Body of pancreas (tissue), 4 donors: ENCODE measurements at regions not wholly inside any gene's neighbourhood (a gene's known extent, or its start where the extent isn't known, plus 50 kb on each side); places are given as distances from the start of the nearest gene placed in this dataset.

Experiments used
- ATAC-seq: fragments of 150-250 bp; one replicate; pipeline ENCODE4 v1.9.1; 2016
- DNase-seq, 4 donors: peaks; one replicate each; pipeline ENCODE4 v3.0.0-alpha.2; 2019
- H3K27ac ChIP-seq, 4 donors: fragments of 200-600 bp; sonication (generic); 1 replicate in 3 of 4; 2 replicates in 1 of 4; pipeline versions ENCODE4 v1.5.1 to v1.6.1; 2016 to 2019; ENCODE audit warnings: mild to moderate bottlenecking in 1 of 4, mixed read lengths in 1 of 4, moderate library complexity in 1 of 4
- H3K27me3 ChIP-seq, 2 donors: fragments of 200-600 bp; sonication (generic); one replicate each; pipeline ENCODE4 v1.6.0; 2016; ENCODE audit warnings: mild to moderate bottlenecking in 1 of 2
- H3K36me3 ChIP-seq, 2 donors: fragments of 200-600 bp; sonication (generic); replicated peaks in 1 of 2; 2 replicates each; pipeline ENCODE4 v1.5.1; 2016; ENCODE audit warnings: low read depth in 2 of 2; ENCODE audit not compliant: insufficient read depth in 1 of 2
- H3K4me1 ChIP-seq: fragments of 200-600 bp; sonication (generic); one replicate; pipeline ENCODE4 v1.6.0; 2016
- H3K4me3 ChIP-seq, 2 donors: fragments of 200-600 bp; sonication (generic); 1 replicate in 1 of 2; 2 replicates in 1 of 2; pipeline ENCODE4 v1.5.1; 2016 to 2019
- H3K9me3 ChIP-seq, 3 donors: fragments of 200-600 bp; sonication (generic); 1 replicate in 2 of 3; 2 replicates in 1 of 3; pipeline ENCODE4 v1.5.1; 2016
- POLR2A ChIP-seq, 3 donors: fragments of 450-650 bp; IDR thresholded peaks; one replicate each; pipeline ENCODE4 v1.6.1; 2016; ENCODE audit warnings: antibody characterized with exemption in 3 of 3, mild to moderate bottlenecking in 2 of 3
- WGBS, 2 donors: methylation state at CpG; one replicate each; pipeline ENCODE4 v1.1.5; 2017; 5-methylcytosine and 5-hydroxymethylcytosine counted together
- intact Hi-C: fragments of 100-400 bp; cut with DNase I; formaldehyde crosslinking; loops from one replicate; pipeline ENCODE4 v1.15.1; 2023
- TF ChIP-seq, protein P1 (sequence below), 7 experiments: fragments of 450-650 bp in 4 of 7; fragments of 200-600 bp in 3 of 7; sonication (generic) in 3 of 7; IDR thresholded peaks; one replicate each; pipeline ENCODE4 v1.5.1; 2016 to 2019; ENCODE audit warnings: antibody characterized with exemption in 7 of 7

DNA sequence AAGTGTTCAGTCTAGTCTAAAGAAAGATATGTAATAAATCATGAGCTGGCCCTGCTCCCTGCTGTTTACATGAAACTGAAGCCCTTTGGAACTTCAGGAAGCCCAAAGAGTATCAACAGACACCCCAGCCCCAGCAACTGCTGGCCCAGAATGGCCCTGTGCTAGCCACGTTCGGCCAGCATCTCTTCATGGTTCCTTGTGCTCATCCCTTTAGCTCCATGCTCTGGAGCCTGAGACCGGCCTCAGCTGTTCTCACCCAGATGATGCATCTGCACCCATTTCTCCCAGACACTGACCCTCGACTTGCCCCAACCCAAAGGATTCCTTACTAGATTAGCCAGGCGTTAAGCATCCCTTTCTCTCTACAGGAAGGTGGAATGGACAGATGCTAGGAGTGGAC lies 207.3 kb downstream of the HS3ST3B1 start:
- no peak overlapping the region for H3K4me3 ChIP-seq
- H3K4me1 ChIP-seq = no peaks in the 10 kb centered on the region
- no peak for ATAC-seq
- no peaks in the 10 kb centered on the region for H3K36me3 ChIP-seq
- H3K27ac ChIP-seq = no peak overlapping the region
- TF ChIP-seq, protein P1, sequence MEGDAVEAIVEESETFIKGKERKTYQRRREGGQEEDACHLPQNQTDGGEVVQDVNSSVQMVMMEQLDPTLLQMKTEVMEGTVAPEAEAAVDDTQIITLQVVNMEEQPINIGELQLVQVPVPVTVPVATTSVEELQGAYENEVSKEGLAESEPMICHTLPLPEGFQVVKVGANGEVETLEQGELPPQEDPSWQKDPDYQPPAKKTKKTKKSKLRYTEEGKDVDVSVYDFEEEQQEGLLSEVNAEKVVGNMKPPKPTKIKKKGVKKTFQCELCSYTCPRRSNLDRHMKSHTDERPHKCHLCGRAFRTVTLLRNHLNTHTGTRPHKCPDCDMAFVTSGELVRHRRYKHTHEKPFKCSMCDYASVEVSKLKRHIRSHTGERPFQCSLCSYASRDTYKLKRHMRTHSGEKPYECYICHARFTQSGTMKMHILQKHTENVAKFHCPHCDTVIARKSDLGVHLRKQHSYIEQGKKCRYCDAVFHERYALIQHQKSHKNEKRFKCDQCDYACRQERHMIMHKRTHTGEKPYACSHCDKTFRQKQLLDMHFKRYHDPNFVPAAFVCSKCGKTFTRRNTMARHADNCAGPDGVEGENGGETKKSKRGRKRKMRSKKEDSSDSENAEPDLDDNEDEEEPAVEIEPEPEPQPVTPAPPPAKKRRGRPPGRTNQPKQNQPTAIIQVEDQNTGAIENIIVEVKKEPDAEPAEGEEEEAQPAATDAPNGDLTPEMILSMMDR (IDR thresholded peaks at IDR 0.05) = no peak
- no peak for TF ChIP-seq POLR2A (IDR thresholded peaks at IDR 0.05)
- 60 to 63% methylated on average over 5 of the region's 5 CpGs for WGBS, 2 donors
- intact Hi-C loops = no loop called here
- no peaks in the 10 kb centered on the region for H3K9me3 ChIP-seq
- no peak for DNase-seq
- H3K27me3 ChIP-seq = no peaks in the 10 kb centered on the region

DNA sequence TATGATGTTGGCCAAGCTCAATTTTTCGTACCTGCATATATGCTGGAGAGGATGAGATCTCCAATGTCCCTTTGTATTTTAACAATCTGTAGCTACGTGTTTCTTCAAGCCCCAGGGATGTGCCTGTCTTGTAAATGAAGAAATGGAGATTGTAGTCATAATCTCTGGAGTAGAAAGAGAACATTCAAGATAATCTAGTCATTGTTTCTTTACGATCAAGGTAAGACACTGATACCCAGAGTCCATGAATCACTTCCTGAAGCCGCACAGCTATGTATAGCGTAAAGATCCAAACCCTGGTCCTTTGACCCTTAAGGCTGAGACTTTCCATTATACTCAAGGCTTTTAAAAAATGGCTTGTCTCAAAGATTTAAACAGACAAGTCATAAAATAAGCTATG lies 205.5 kb downstream of the HS3ST3B1 start:
- DNase-seq (no peak), ATAC-seq (no peak)
- no peak for TF ChIP-seq POLR2A (IDR thresholded peaks at IDR 0.05)
- TF ChIP-seq, protein P1 (IDR thresholded peaks at IDR 0.05) = no peak
- Histone ChIP-seq H3K27me3 (no peaks in the 10 kb centered on the region), H3K9me3 (no peaks in the 10 kb centered on the region), H3K36me3 (no peaks in the 10 kb centered on the region), H3K4me1 (no peaks in the 10 kb centered on the region), H3K27ac (no peak overlapping the region), H3K4me3 (no peak overlapping the region)
- WGBS, 2 donors = 70 to 72% methylated on average over 5 of the region's 5 CpGs
- intact Hi-C loops = no loop called here

DNA sequence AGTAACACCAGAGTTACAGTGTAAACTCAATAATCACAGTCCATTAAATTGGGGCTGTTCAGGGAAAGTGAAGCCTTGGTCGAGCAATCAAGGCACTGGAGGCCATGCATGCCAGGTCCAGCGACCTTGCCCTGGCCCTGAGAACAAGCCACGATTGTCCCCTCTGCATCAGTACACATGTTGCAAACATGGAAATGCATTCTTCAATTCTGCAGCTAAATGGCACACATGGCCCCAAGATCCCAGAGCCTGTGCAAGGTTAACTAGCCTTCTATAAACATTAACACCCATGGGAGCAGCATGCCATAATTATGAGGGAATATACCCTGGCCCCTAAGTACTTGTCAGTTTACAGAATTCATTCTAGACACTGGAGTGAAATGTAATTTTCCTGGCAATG lies 204.7 kb downstream of the HS3ST3B1 start:
- no peaks in the 10 kb centered on the region for H3K27me3 ChIP-seq
- no peaks in the 10 kb centered on the region for H3K36me3 ChIP-seq
- no peaks in the 10 kb centered on the region for H3K9me3 ChIP-seq
- TF ChIP-seq POLR2A (IDR thresholded peaks at IDR 0.05) = no peak
- TF ChIP-seq, protein P1 (IDR thresholded peaks at IDR 0.05) = no peak
- intact Hi-C loops = no loop called here
- no peaks in the 10 kb centered on the region for H3K4me1 ChIP-seq
- ATAC-seq = no peak
- no peak overlapping the region for H3K27ac ChIP-seq
- H3K4me3 ChIP-seq = no peak overlapping the region
- WGBS, 2 donors = 16 to 33% methylated on average over 2 to 3 of the region's 3 CpGs
- DNase-seq = no peak

DNA sequence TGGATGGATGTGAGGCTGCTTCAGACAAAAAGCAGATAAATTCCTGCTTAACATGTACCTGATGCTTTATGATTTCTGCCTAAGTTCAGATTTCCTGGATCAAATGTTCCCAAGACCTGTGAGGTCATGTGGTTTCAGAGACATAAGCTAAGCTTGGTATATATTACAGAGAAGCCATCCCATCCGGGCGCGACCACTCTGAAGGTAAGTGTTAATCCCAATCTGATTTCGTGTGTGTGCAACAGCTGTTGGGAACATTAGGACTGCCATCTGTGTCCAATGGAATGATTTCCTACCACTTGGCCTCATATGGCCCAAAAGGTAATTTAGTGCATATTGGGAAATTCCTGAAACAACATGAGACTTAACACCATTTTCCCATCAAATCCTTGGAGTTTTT lies 199.1 kb downstream of the HS3ST3B1 start:
- ATAC-seq (no peak), DNase-seq (no peak)
- H3K27me3 ChIP-seq = no peaks in the 10 kb centered on the region
- no peak overlapping the region for H3K4me3 ChIP-seq
- 66 to 69% methylated on average over 4 of the region's 4 CpGs for WGBS, 2 donors
- H3K36me3 ChIP-seq = no peaks in the 10 kb centered on the region
- intact Hi-C loops = no loop called here
- no peaks in the 10 kb centered on the region for H3K4me1 ChIP-seq
- TF ChIP-seq, protein P1 (IDR thresholded peaks at IDR 0.05) = no peak
- TF ChIP-seq POLR2A (IDR thresholded peaks at IDR 0.05) = no peak
- H3K9me3 ChIP-seq = no peaks in the 10 kb centered on the region
- H3K27ac ChIP-seq = no peak overlapping the region

DNA sequence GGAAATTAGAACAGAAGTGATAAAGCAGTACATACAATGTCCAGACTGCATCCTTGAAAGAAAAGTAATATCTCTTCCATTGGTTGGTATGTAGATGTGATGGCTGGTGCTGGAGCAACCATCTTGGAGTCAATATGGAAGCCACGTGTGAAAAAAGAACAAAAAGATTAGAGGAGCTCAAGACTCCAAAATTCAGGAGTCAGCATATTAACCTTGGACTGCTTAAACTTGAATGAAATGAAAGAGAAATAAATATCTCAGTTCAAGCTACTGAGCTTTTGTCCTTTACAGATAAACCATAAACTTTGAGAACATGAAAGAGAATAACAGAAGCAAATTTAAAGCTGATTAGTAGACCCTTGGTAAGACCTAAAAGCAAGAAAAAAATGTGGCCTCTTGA lies 197.9 kb downstream of the HS3ST3B1 start:
- ATAC-seq = no peak
- DNase-seq = no peak
- no peaks in the 10 kb centered on the region for H3K9me3 ChIP-seq
- no peaks in the 10 kb centered on the region for H3K36me3 ChIP-seq
- H3K4me3 ChIP-seq = no peak overlapping the region
- H3K4me1 ChIP-seq = no peaks in the 10 kb centered on the region
- TF ChIP-seq, protein P1 (IDR thresholded peaks at IDR 0.05) = no peak
- TF ChIP-seq POLR2A (IDR thresholded peaks at IDR 0.05) = no peak
- intact Hi-C loops = no loop called here
- H3K27me3 ChIP-seq = no peaks in the 10 kb centered on the region
- H3K27ac ChIP-seq = no peak overlapping the region
- WGBS, 2 donors = 51 to 59% methylated on average over 1 of the region's 1 CpG
